ENCODE measurements at regions not wholly inside any gene's neighbourhood (a gene's known extent, or its start where the extent isn't known, plus 50 kb on each side); places are given as distances from the start of the nearest gene placed in this dataset.

DNA sequence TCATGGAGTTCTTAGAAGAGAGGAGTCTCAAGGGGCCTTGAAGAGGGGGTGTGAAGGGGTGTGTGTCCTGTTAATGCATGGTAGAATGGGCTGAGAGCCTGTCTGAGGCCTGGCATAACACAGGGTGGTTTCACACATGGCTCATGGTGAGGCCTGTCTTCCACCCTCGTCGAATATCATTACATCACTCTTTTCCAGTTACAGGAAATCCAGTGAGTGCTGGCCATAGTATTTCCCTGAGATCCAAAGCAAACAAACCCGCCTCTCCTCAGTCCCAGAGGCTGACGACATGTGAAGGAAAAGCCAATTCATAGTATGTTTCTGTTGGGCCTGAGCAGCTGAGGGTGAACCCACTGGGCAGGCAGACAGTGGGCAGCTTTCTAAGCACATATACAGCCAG, 159.4 kb upstream of the NR3C1 start:
- TF ChIP-seq, protein P1, sequence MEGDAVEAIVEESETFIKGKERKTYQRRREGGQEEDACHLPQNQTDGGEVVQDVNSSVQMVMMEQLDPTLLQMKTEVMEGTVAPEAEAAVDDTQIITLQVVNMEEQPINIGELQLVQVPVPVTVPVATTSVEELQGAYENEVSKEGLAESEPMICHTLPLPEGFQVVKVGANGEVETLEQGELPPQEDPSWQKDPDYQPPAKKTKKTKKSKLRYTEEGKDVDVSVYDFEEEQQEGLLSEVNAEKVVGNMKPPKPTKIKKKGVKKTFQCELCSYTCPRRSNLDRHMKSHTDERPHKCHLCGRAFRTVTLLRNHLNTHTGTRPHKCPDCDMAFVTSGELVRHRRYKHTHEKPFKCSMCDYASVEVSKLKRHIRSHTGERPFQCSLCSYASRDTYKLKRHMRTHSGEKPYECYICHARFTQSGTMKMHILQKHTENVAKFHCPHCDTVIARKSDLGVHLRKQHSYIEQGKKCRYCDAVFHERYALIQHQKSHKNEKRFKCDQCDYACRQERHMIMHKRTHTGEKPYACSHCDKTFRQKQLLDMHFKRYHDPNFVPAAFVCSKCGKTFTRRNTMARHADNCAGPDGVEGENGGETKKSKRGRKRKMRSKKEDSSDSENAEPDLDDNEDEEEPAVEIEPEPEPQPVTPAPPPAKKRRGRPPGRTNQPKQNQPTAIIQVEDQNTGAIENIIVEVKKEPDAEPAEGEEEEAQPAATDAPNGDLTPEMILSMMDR (conservative IDR thresholded peaks at IDR 0.05; ENCODE audit: low read depth, low read length), result no peak
- no peak for TF ChIP-seq EZH2 (IDR thresholded peaks at IDR 0.05; ENCODE audit: borderline replicate concordance, low read depth, low read length, poor library complexity, severe bottlenecking)
